ENCODE measurements at regions not wholly inside any gene's neighbourhood (a gene's known extent, or its start where the extent isn't known, plus 50 kb on each side); places are given as distances from the start of the nearest gene placed in this dataset.

- TF ChIP-seq, protein P1, sequence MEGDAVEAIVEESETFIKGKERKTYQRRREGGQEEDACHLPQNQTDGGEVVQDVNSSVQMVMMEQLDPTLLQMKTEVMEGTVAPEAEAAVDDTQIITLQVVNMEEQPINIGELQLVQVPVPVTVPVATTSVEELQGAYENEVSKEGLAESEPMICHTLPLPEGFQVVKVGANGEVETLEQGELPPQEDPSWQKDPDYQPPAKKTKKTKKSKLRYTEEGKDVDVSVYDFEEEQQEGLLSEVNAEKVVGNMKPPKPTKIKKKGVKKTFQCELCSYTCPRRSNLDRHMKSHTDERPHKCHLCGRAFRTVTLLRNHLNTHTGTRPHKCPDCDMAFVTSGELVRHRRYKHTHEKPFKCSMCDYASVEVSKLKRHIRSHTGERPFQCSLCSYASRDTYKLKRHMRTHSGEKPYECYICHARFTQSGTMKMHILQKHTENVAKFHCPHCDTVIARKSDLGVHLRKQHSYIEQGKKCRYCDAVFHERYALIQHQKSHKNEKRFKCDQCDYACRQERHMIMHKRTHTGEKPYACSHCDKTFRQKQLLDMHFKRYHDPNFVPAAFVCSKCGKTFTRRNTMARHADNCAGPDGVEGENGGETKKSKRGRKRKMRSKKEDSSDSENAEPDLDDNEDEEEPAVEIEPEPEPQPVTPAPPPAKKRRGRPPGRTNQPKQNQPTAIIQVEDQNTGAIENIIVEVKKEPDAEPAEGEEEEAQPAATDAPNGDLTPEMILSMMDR (IDR thresholded peaks at IDR 0.05 in 4 of 5, conservative IDR thresholded peaks at IDR 0.05 in 1 of 5): no peak
- TF ChIP-seq POLR2A (IDR thresholded peaks at IDR 0.05): no peak
Measured at GRCh38 chr4:111776561-111776960, 368.7 kb upstream of the FAM241A start.
